GM12892 (cell line): ENCODE measurements at regions not wholly inside any gene's neighbourhood (a gene's known extent, or its start where the extent isn't known, plus 50 kb on each side); places are given as distances from the start of the nearest gene placed in this dataset.
"Not testable (repeated sequence)": the region's sequence is repeated elsewhere in the genome, so short reads cannot be mapped to it uniquely, and the experiment has no call there.

Source experiments
- DNase-seq: peaks from one replicate; pipeline ENCODE4 v3.0.0; 2011; ENCODE audit not compliant: insufficient read length
- FAIRE-seq: peaks from 2 replicates; lab custom pipeline; 2011; peaks lifted over from hg19 to GRCh38; lab: Jason Lieb, UNC
- POLR2A ChIP-seq: IDR thresholded peaks from 2 replicates; pipeline ENCODE4 v1.6.1; 2011; ENCODE audit warnings: low read depth, low read length, control low read depth
- POLR2AphosphoS5 ChIP-seq: IDR thresholded peaks from 2 replicates; pipeline ENCODE4 v1.6.1; 2011; ENCODE audit warnings: low read depth, low read length, control low read depth
- TAF1 ChIP-seq: IDR thresholded peaks from 2 replicates; pipeline ENCODE4 v1.6.1; 2011; ENCODE audit warnings: low read depth, mild to moderate bottlenecking, control low read depth, low read length, borderline replicate concordance

DNA sequence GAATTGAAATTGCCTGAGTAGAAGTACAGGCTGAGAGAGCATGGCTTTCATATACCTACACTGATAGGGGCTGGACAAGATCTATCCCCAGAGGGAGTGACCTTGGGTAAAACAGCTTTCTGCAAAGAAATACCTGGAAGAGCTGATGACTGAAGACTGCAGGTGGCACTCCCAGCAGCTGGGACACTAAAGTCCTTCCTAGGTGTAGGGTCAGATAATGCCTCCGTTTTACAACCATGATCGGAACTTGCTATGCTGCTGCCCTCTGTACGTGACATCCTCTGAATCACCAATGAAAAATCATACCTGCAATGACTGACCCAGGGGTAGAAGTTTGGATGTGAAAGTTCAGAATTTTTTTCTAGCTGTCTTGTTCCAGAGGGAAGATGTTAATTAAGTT is 107.2 kb upstream of the WDR1 start:
- TF ChIP-seq POLR2AphosphoS5 (no peak), POLR2A (no peak), TAF1 (no peak)
- no peak for DNase-seq
- no peak for FAIRE-seq

DNA sequence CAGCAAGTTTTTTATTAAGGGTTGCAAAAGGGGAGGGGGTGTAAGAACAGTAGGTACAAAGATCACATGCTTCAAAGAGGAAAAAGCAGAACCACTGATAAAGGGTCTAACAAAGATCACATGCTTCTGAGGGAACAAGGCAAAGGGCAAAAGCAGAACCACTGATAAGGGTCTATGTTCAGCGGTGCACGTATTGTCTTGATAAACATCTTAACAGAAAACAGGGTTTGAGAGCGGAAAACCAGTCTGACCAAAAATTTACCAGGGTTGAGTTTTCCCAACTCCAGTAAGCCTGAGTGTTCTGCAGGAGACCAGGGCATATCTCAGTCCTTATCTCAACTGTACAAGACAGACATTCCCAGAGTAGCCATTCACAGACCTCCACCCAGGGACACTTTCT is 96.9 kb upstream of the WDR1 start:
- not testable (repeated sequence) for FAIRE-seq, DNase-seq

DNA sequence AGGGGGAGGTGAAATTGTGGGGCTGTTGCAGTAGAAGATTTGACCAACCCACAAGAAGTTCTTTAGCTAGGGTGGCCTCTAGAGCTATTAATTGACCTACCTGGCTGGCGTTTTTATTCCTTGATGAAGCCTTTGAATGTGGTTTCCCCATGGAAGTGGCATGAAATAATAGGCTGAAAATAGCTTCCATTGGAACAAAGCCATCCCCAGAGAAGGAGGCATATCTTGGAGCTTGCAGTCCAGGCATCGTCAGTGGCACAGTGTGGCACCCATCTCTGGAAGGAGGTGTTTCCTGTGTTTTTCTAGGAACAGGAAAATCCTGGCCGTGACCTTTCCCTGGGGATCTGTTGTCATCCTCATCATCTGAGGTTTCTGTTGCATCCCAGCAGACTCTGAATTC is 96.3 kb upstream of the WDR1 start:
- FAIRE-seq, result no peak
- no peak for TF ChIP-seq POLR2AphosphoS5
- no peak for TF ChIP-seq POLR2A
- no peak for TF ChIP-seq TAF1
- DNase-seq, result no peak

DNA sequence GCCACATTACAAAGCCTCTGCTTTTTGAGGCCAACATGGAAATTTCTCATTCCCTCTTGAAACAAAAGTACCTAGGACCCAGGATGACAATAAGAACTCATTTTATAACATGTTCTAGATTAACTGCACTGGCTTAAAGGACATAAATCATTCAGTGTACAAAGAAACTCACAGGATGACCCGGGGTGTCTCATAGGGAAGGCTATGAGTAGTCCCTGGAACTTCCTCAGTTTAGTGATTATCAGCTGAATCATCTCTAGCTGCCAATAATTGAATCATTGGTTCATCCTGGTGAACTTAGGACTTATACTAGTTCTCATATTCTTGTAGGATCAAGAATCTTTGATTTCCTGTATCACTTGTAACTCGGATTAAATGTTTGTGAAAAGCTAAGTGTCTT is 95.8 kb upstream of the WDR1 start:
- no peak for FAIRE-seq

DNA sequence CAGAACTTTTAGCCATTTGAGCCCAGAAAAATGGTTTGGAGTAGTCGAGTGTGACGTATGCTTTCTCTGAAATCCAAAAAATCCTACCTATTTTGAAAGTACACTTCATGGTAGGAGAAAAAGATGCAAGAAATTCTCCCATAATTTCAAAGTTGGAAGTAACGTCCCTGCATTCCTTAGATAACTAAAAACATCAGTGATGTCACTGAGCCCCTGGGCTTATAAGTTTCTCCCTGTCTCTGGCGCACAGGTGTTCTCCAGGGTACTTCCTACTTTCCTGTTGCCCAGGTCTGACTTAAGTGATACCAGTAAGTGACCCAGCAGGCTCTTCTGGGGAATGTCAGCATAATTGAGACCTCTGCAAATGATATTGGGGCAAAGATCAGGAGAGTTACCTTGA is 90.5 kb upstream of the WDR1 start:
- TF ChIP-seq POLR2A (no peak), TAF1 (no peak), POLR2AphosphoS5 (no peak)
- DNase-seq (no peak), FAIRE-seq (no peak)

More for the DNA sequence above, 95.8 kb upstream of the WDR1 start:
- DNase-seq, result no peak
- TF ChIP-seq POLR2A (no peak), TAF1 (no peak), POLR2AphosphoS5 (no peak)

DNA sequence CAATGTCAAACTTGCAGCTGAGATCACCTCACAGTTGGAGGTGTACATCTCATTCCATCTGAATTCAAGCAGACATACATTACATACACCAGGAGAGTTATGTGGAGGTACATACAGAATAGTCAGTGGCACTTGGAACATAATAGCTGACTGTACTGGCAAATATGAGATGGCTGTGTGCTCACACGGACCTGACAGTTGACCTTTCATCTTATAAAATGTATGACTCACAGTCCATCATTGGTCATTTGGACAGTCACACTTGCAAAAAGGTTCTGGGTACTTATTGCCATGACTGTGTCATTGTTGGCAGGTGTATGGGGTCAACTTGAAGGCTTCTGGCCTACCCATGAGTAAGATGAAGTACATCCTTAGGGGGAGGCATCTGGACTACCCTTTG is 88.6 kb upstream of the WDR1 start:
- FAIRE-seq, result no peak
- TF ChIP-seq POLR2A (no peak), POLR2AphosphoS5 (no peak), TAF1 (no peak)

DNA sequence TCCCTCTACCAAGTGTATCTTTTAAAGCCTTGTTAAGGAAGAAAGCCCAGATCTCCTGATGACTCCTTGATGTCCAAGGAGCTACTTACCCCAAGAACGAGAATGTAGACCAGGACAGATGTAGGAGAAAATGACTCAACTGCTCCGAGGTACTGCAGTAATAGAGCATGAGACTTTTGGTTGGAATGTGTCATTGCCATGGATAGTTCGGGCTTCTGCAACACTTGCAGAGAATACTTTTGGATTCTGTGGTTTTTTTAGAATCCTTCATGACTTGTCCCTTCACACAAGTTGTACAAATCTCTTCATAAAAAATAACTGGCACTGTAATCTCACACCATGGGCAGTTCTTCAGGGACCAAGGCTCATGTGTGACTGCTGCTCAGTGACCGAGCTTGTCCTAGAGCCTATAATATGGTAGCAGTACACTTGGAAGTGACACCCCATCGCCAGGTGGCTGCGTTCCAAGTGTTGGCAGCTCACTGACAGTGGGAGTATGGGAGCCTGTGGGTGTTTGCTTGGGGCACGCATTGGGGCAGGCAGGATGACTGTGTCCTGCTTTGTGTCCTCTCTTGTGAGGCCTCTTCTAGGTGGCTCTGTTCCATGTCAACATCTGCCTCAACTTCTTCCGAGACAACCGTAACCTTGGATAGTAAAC is 87.9 kb upstream of the WDR1 start:
- DNase-seq (no peak), FAIRE-seq (no peak)
- TF ChIP-seq POLR2A, result no peak
- TF ChIP-seq TAF1, result no peak
- TF ChIP-seq POLR2AphosphoS5, result no peak

More for the DNA sequence above, 88.6 kb upstream of the WDR1 start:
- no peak for DNase-seq

DNA sequence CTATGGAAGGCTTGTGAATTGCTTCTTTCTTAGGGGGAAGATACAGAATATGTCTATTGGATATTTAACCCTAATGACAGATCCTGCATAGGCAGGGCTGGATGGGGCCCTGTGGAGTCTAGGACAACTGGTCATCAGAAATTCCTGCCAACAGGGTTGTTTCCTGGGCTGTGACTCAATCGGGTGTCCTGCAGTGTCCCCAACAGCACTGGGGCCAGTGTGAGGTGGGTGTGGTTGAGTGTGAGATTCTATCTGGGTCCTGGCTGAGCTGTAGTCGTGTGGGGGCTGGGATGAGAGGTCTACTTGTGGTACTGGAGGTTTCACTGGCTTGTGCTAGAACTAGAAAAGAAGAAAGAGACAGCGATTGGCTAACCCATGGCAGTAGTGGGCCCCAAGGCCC is 87.3 kb upstream of the WDR1 start:
- no peak for TF ChIP-seq POLR2AphosphoS5
- no peak for TF ChIP-seq TAF1
- DNase-seq, result no peak
- FAIRE-seq, result no peak

DNA sequence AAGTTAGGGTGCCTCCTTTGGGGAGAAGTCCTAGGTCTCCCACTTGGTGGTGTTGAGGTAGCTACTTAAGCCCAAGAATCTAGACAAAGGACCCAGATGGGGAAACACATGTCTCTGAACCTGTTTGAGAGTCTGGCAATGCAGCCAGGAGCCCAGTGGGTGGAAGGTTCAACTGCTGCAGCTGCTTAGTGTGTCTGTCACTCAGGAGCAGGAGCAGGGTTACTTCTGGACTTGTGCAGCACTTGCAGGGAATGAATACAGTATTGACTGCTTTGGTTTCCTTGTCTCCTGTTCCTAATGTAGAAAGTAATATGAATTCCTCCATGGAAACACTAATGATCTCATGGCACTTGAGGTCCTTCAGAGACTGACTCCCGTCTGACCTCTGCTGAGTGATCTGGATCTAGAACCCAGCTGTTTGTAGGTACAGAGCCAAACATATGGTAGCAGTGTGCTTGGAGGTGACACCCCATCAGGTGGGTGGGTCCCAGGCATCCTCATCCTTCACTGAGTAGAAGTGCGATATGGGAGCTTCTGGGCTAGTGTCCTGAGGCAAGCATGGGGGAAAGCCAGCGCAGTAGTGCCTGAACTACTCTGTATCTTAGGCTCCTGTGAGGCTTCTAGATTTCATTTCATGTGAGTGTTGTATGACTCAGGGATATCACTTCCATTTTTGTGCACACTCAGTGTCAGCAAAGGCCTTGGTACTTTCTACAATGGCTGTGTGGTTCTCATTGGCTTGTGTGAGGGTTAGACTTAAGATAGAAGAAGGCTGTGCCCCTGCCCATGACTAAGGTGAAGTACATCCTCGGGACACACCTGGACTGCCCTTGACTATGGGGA is 85.0 kb upstream of the WDR1 start:
- no peak for TF ChIP-seq POLR2AphosphoS5
- TF ChIP-seq TAF1, result no peak
- no peak for TF ChIP-seq POLR2A
- no peak for DNase-seq
- FAIRE-seq, result no peak

DNA sequence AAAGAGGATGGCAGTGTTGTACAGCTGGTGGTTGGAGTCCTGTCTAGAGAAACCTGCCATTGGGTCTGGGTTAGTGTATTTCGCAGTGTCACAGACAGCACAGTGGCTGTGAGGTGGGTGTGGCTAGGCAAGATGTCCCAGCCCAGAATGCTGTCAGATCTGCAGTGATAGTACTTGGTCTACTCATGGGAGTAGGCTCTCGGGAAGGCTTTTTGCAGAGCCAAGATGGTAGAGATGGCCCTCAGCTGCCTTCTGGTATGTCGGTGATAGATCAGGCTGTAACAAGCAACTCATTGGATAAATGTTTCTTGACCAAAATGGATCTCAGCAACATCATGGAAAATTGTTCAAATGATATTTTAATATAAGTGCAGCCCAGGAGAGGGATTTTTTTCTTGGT is 84.3 kb upstream of the WDR1 start:
- TF ChIP-seq POLR2AphosphoS5 (no peak), TAF1 (no peak), POLR2A (no peak)
- no peak for DNase-seq
- no peak for FAIRE-seq

DNA sequence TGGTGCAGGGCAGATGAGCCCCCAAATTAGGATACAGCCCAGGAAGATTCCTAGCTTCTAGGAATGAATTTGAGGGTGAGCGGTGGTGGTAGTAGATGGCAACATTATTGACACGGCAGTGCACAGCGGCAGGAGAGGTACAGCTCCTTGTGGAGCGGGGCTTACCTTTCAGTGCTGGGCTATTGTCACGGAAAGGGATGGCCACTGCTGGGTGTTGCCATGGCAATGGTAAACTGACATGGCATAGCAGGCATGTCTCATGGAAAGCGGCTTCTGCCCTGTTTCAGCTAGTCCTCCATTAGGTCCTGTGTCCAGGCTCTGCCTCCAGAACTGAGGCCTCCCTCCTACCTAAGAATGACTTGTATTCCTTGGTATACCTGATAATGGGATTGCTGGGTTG is 81.8 kb upstream of the WDR1 start:
- FAIRE-seq (no peak), DNase-seq (no peak)
- TF ChIP-seq POLR2AphosphoS5 (no peak), TAF1 (no peak), POLR2A (no peak)

DNA sequence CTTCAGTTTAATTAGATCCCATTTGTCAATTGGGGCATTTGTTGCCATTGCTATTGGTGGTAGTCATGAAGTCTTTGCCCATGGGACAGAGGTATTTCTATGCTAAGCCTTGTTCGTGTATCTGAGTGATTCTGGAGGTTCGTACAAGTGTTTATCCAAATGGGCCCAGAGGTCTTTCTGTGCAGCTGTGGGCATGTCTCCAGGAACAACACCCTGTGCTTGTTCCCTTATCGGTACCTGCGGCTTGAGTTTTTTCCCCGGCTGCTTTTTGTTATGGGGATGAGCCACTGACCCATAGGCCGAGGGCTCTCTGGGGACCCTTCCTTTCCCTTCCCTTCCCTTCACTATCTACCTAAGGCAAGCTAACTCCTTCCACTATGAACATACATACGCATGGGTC is 81.4 kb upstream of the WDR1 start:
- FAIRE-seq (no peak), DNase-seq (no peak)
- TF ChIP-seq POLR2A, result no peak
- TF ChIP-seq POLR2AphosphoS5, result no peak
- TF ChIP-seq TAF1, result no peak
